HG02884 (cell line): ENCODE measurements at regions not wholly inside any gene's neighbourhood (a gene's known extent, or its start where the extent isn't known, plus 50 kb on each side); places are given as distances from the start of the nearest gene placed in this dataset.
"Not testable (repeated sequence)": the region's sequence is repeated elsewhere in the genome, so short reads cannot be mapped to it uniquely, and the experiment has no call there.

ENCODE experiments used
- ATAC-seq: cut with Tn5 transposase; IDR thresholded peaks from one replicate; pipeline ENCODE4 v1.9.1; 2021; ENCODE audit warnings: mild to moderate bottlenecking, moderate library complexity; ENCODE audit not compliant: unreplicated experiment

DNA sequence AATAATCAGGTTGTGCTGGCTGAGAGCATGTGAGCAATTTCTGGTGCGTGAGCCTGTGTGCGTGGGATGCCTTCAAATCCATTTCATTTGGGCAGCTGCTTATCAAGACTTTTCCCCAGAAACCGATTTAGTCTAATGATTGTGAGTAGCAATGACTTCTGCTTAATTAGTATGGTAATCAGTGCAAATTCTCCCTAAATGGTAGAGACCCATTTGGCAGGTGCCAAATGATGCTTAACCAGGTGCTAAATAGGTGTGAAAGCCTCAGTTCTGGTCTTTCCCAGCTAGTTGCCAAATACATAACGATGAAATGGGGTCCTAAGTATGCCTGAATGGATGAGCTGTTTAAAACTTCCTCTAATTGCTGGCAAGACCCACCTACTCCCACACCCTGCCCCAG lies 248.4 kb upstream of the CCDC196 start:
- ATAC-seq, result no peak

DNA sequence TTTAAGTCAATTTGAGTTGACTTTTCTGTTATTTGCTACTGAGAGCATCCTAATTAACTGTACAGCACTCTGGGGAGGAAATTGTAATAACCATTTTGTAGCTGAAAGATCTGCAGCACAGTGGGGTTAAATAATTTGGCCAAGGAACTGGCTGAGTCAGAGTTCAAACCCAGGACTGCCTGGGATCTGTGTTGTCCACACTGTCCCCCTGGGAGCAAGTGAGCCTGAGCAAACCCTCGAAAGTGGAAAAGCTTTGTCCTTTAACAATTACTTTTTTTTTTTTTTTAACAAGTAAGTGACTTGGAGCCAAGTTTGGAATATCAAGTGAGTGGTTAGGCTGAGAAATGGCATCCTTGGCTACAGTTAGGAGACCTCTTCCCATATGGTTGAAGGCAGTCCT lies 247.2 kb upstream of the CCDC196 start:
- ATAC-seq, result no peak

DNA sequence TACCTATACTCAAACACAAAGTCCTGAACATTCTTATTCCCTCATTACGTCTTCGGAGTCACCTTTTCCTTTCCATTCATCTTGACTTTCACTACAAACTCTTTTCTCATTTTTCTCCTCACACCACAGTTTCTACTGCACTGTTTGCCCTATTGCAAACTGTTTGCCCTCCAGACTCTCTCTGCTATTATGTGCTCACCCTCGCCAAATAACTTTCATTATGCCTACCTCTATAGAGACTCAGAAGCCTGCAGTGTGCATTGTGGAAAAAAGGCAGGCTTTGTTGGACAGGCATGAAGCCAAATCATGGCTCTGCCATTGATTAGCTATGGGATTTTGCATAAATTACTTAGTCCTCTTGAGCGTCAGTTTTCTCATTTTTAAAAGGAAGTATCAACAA lies 246.6 kb upstream of the CCDC196 start:
- no peak for ATAC-seq

DNA sequence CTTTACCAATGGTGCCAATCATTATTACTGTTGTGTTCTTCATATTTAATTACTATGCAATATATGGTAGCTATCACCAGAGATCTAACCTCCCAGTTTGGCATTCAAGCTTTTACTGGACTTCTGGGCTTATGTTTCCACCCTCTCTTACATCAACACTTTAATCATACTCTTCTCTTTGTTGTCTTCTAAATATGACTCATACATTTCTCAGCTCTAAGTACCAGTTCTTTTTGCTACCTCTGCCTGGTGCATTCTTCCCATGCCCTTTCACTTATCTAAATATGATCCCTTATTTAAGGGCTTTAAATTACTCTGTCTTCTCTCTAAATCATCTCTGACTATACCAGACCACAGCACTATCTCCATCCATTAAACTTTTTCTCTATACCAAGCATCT lies 246.1 kb upstream of the CCDC196 start:
- ATAC-seq, result no peak

DNA sequence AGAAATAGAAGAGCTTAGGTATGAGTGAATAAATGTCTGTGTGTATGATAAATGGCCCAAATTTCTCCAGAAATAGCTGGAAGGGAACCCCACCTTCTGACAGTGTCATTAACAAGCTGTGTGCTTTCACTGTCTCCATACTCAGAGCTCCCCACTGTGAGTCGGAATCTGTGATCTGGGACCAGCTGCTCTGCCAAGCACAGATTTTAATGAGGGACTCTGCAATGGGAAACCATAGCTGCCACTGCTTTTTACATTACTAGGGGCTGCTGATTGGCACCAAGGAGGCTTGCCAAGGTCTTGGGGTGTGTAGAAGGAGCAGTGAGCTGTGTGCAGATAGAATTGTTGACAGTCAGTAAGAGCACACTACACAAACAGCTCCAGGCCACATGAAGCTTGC lies 244.2 kb upstream of the CCDC196 start:
- ATAC-seq, result no peak

DNA sequence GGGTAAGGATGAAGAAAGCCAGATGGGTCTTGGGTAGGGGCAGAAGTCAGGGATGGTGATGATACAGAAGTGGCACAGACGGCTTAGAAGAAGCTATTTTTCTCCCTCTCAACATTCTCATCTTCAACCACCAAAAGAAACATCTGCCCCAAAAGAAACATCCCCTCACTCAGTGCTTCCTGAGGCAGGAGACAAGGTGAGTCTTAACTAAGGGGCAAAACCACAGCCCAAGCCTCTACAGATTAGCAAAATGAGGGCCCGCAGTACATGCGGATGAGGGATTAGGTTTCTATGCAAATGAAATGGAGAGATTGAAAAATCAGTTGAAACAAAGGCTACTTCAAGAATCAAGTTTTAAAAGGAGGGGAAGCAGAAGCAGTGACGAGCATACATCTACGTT lies 241.3 kb upstream of the CCDC196 start:
- ATAC-seq, result no peak

DNA sequence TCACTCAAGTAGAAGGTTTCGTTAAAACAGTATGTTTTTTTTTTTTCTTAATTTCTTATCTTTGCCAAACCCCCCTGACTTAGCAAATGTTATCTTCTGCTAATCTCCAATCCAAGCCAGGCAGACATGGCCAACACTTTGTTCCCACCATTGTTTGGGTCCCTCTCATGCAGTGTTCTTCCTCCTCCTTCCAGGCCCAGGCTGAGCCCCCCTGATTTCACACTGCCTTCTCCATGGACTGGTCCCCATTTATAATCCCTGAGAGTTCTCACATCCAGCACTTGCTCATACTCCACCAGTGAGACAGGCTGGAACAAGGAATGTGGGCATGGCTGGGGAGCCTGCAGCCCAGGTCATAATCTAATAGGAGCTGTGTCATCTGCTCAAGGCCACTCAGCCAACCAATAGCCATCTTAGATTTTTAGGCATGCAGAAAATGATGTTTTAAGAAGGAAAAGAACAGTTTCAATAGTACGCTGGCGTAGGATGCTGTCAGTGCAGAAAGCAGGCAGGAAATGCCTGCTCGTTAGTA lies 238.4 kb upstream of the CCDC196 start:
- ATAC-seq, result no peak

DNA sequence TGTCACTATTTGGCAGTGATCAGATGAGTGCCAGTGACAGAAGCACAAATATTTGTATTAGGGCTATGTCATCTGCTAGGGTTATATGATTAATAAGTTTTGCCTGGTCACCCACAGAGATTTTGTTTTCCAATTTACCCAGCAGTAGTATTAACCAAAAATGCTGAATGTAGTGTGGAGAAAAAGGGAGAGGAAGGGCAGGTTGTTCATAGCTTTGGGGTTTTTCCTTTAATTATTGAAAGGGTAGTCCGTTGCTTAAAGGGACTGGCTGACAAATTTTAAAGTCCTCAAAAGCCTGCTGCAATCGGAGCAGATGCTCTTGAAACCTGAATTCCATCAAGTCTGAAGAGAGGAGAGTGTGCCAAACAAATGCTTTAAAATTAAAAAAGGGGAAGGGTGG lies 237.9 kb upstream of the CCDC196 start:
- no peak for ATAC-seq

DNA sequence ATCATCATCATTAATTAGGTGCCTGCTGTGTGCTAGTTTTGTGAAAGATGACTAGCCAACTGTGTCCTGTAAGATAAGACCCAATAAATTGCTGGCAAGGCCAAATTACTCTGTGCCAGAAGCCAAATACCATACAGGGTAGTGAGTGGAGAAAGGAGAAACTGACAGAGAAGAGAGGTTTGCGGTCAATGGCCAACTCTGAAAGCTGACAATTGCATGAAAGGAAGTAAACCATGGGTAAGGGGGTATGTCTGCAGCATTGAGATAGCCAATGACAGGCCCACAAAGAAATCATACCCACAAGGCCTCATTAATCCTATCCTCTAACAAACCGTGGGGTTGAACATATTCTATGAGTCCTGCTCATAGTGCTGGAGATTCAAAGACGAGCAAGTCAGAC lies 236.6 kb upstream of the CCDC196 start:
- ATAC-seq, result no peak

DNA sequence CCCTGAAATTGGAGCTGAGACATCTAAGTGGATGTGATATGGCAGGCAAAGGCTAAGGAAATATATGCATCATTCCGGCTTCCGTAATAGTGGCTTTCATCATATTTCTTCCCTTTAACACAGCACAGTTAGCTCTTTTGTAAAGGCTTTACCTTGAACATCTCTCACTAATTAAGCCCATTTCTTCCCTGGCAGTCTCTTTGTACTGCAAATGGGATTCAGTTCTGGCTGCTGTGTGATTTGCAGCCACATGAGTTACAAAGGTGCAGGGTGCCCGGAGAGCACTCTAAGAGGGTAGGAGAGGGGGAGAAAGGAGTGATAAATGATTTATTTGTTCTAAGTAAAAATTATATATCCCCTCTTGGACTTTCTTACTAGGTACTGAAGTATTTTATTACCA lies 232.1 kb upstream of the CCDC196 start:
- ATAC-seq, result no peak

DNA sequence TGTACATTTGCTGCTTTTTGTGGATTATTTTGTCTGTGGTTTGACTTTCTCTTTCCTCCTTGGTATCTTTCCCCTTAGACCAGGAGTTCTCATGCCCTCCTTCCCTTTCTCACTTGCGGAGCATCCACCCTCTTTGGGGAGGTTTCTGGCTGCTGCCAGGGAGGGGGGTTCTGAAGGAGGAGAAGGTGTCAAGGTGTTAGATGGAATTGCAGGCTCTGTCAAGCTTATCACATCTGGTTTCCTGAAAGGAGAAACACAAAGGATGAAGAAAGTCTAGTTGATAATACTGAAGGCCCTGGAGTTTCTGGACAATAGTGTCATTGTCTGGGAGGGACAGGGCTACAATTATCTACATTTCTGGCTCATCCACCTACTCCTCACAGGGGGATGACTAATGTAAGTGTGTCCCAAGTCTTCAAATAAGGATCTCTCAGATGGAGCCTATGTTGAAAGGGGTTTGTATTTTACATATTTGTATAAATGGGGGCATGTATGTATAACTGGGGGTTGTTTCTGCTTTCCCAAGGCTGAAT lies 217.3 kb upstream of the CCDC196 start:
- ATAC-seq, result no peak

DNA sequence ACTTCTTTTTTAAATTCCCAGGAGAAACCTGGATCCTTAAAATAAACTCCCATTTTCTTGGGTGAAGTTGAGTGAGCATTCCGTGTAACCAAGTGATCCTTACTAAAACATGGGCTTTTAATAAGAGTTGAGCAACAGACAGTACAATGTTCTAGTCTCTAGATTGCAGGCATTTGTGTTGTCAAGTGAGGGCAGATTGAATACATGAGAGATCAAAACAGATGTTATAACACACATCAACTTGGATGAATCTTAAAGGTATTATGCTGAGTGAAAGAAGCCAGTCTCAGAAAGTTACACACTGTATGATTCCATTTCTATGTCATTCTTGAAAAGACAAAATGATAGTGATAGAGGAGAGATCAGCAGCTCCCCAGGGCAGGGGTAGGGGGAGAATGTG lies 213.9 kb upstream of the CCDC196 start:
- no peak for ATAC-seq

DNA sequence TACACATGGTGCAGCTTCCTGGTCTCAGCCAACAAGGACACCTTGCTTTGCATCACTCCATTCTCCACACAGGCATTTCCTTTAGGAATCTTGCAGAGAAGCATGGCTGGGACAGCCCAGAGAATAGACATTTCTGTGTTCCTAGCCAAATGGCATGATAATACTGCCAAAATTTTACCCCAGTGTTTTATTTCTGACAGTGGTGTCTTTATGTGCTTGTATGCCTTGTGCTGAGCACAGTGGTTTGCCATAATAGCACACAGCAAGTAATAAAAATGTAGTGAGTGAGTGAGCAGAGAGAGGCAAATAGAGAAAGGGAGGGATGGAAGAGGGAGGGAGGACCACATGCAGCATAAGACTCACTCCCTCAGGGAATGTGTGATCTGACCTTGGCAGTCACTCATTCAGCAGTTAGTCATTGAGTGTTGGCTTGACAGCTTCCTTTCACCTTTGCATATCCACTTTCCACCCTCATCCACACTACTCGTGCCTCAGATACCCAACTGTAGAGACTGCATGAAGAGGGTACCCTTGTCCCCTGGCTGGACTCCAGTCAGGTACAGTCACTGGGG lies 212.8 kb upstream of the CCDC196 start:
- no peak for ATAC-seq

DNA sequence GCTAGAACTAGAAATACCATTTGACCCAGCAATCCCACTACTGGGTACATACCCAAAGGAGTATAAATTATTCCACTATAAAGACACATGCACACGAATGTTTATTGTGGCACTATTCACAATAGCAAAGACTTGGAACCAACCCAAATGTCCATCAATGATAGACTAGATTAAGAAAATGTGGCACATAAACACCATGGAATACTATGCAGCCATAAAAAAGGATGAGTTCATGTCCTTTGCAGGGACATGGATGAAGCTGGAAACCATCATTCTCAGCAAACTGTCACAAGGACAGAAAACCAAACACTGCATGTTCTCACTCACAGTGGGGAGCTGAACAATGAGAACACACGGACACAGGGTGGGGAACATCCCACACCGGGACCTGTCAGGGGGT lies 207.8 kb upstream of the CCDC196 start:
- not testable (repeated sequence) for ATAC-seq

DNA sequence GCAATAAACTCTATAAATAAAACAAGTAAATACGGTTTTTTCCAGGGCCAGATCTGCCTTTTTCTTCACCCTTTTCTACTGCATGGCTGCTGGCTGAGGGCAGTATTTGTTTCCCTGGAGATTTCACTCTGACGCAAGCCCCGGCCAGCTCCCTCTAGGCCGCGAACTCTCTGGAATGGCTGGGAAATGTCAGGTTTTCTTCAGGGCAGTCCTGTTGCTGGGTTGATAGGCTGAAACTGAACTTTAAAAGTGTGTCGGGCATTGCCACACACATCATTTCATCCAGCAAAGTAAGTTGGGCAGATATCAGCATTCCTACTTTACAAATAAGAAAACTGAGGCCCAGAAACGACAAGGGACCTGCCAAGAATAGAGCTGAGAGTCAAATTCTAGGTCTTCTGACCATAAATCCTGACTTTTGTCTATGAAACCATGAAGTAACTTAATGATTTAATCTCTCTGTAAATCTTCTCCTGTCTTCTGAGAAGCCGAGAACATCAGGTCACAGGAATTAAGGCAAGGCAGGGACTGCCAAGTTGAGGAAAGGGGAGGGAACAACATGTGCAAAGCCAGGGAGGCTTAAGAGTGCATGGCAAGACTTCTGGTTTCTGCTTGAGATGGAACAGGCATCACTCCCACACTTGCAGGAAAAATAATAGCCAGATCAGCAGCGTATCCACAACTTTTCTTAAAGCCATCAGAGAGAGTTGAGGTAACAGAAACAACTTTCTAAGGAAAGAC lies 205.0 kb upstream of the CCDC196 start:
- no peak for ATAC-seq

DNA sequence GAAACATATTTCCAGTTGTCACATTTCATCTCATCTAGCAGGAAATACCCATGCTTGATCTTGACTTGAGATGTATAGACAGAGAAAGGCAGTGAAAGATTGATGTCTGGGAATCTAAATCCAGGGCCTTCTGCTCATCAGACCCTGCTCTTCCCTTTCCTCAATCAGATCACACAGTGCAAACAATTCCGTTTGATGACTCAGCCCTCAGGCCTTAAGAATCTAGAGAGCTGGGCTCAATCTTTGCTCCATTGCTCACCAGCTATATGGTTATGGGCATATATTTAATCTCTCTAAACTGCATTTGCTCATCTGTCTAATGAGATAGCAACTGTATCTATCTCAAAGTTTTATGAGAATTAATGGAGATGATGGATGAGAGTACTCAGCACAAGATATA lies 201.8 kb upstream of the CCDC196 start:
- no peak for ATAC-seq

DNA sequence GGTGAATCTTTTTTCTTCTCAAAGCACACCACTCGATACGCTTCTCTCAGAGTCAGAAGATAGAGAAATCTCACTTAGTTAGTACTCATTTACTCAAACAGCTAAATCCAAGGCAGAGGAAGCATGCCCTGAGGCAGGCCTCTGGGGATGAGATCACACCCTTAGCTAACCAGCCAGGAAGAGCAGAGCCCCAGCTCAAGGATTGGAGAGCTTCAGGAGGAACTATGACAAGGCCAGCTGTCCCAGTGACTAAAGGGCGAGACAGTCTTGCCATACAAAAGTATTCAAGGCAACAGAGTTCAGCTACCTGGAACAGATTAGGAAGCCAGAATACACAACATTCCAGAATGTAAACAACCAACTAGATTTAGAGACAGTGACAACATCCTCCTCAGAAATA lies 197.7 kb upstream of the CCDC196 start:
- no peak for ATAC-seq

DNA sequence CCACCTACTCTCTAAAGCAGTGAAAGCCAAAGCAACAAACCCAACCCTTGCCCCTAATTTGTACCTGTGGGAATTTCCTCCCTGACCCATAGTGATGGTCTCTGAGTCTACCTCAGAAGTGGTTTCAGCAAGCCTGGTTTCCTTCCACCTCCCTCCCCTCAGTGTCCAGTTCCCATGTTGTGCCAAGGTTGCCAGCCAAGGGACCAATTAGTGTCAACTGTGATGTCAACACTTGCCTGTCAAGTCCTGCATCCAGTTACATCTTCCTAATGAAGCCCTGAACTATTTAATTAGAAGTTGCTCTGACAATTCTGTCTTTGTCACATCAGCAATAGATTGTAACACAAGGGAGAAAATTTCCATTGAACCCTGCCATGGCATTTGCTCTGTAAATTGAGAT lies 194.4 kb upstream of the CCDC196 start:
- ATAC-seq, result no peak

DNA sequence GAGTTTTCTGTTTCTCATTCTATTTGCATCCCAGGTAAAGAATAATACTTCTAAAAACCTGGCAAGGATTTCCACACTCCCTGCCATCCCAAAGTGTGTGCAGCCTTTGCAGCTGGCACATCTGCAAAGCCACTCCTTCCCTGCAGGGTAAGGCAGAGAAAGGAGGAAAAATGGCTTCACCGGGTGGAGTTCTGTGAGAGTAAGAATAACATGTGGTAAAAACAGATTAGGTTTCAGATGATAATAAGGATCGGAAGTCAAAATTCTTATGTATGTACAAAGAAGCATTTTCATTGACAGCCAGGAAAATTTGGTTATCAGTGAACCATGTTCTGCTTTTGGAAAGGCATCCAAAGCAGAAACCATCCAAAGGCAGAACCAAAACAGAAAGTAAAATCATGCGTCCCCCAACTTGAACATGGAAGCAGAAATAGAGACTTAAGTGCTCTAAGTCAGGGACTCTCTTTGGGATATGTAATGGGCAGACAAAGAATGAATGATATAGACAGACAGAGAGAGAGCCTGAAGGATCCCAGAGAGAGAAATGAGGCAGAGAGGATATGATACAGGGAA lies 192.6 kb upstream of the CCDC196 start:
- no peak for ATAC-seq

DNA sequence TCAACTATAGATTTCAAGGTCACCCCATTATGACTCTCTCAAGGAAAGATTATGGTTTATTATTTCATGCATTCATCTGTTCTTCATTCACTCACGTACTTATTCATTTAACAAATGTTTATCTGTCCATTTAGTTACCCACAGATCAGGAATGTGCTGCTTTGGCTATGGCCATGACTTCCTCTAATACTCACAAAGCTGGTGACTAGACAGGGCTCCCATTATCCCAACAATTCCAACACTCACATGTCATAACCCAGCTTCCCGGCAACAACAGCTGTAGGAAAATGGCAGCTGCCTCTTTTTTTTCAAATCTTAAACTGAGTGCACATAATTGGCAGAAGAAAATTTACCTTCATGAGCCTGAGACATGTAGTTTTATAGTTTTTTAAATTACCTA lies 190.8 kb upstream of the CCDC196 start:
- ATAC-seq, result no peak

DNA sequence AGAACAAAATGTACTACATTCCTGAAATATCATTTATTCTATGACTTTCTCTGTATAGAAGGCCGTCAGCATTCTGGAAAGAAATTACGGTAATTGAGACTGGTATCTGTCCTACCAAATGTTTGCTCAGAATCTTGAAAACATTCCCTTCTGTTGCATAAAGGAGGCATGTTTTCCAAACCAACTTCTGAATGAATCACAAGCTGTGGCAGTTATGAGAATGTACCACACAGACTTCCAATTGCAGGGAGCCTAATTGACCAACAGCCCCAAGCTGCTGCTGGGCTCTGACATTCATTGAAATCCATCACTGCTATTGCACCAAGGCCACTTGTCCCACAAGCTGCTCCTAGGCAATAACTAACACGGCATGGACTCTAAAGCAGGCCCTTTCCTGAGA lies 185.3 kb upstream of the CCDC196 start:
- no peak for ATAC-seq

DNA sequence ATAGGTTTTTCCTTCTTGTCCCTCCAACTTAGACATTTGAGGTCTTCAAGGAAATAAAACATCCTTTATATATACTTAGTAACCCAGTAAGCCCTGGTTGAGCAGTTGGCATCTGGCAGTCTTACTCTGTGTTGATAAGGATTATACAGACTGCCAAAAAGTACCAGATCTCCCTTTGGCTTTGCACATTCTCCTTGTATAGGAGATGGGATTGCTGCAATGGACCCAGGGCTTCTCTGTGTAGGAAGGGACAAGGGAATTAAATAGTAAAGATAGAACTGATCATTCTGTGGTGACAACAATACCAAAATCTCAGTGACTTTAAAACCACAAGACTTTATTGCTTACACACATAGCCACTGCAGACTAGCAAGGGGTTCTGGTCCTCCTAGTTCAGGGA lies 180.1 kb upstream of the CCDC196 start:
- no peak for ATAC-seq
